Testis (tissue), 2 donors: ENCODE measurements at regions not wholly inside any gene's neighbourhood (a gene's known extent, or its start where the extent isn't known, plus 50 kb on each side); places are given as distances from the start of the nearest gene placed in this dataset.

Source experiments
- DNase-seq: peaks from one replicate; pipeline ENCODE4 v3.0.0-alpha.2; 2019
- H3K27ac ChIP-seq, 2 donors: fragments of 200-600 bp; sonication (generic); one replicate each; pipeline ENCODE4 v1.5.1; 2019
- H3K27me3 ChIP-seq: fragments of 200-600 bp; sonication (generic); one replicate; pipeline ENCODE4 v1.5.1; 2019
- H3K36me3 ChIP-seq: fragments of 200-600 bp; sonication (generic); one replicate; pipeline ENCODE4 v1.5.1; 2017; ENCODE audit warnings: low read depth; ENCODE audit errors: missing control alignments
- H3K4me1 ChIP-seq: fragments of 200-600 bp; sonication (generic); one replicate; pipeline ENCODE4 v1.5.1; 2019
- H3K4me3 ChIP-seq, 2 donors: fragments of 200-600 bp; sonication (generic); one replicate each; pipeline ENCODE4 v1.5.1; 2017 to 2019
- H3K9me3 ChIP-seq: fragments of 200-600 bp; sonication (generic); one replicate; pipeline ENCODE4 v1.5.1; 2017
- CTCF ChIP-seq, 3 experiments: fragments of 450-650 bp in 2 of 3; fragments of 200-600 bp in 1 of 3; sonication (generic) in 1 of 3; IDR thresholded peaks; one replicate each; pipeline ENCODE4 v1.5.1; 2016 to 2019; ENCODE audit warnings: antibody characterized with exemption in 3 of 3, mild to moderate bottlenecking in 2 of 3, moderate library complexity in 1 of 3
- POLR2A ChIP-seq: fragments of 450-650 bp; IDR thresholded peaks from one replicate; pipeline ENCODE4 v1.6.1; 2017; ENCODE audit warnings: antibody characterized with exemption, mild to moderate bottlenecking, moderate library complexity
- WGBS, 2 donors: methylation state at CpG; one replicate each; pipeline ENCODE4 v1.1.5; 2018; 5-methylcytosine and 5-hydroxymethylcytosine counted together
- intact Hi-C: fragments of 100-400 bp; cut with DNase I; formaldehyde crosslinking; loops from one replicate; pipeline ENCODE4 v1.15.1; 2023; ENCODE audit warnings: low total_unique reads

GRCh38 chr6:119461187-119461586 lies 111.6 kb upstream of the MAN1A1 start:
- no peaks in the 10 kb centered on the region for H3K9me3 ChIP-seq
- H3K36me3 ChIP-seq, result no peaks in the 10 kb centered on the region
- intact Hi-C loops, result no loop called here
- DNase-seq, result no peak
- H3K4me1 ChIP-seq, result no peaks in the 10 kb centered on the region
- 63 to 80% methylated on average over 1 of the region's 1 CpG for WGBS, 2 donors
- H3K27me3 ChIP-seq, result no peaks in the 10 kb centered on the region
- H3K27ac ChIP-seq, result no peak overlapping the region
- no peak overlapping the region for H3K4me3 ChIP-seq
- TF ChIP-seq CTCF (IDR thresholded peaks at IDR 0.05) (no peak), POLR2A (no peak)

DNA sequence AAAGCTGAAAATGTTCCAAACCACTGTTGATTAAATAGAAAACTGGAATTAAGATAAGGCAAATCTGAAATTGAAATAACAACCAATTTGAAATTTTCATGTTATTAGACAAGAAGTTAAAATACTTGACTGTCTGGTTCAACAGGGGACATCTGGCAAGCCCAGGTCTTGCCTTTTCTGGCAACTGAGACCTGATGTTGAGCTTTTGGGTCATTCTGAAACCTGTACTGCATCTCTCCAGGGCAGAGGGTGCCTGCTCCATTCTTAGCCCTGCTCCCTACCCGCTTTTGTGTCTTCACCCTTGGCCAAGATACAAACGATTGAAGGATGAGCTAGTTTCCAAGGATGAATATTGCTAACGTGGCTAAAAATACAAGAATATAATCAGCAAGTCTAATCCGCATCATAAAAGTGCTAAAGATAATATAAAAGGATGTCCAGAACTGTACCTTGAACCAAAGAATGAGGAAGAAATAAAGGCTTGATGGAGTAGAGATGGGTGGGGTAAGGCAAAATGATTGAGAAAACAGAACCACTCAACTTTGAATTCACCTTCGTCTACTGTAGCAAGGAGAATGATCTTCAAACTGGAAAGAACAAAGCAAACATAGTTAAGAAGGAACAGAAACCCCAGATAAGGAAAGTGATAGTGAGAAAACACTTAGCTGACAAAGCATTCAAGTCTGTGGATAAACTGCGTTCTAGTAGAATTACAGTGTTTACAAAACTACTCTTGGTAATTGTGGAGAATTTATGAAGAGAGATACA lies 109.8 kb upstream of the MAN1A1 start:
- 84 to 87% methylated on average over 6 of the region's 6 CpGs for WGBS, 2 donors
- no peaks in the 10 kb centered on the region for H3K27me3 ChIP-seq
- H3K27ac ChIP-seq, result no peak overlapping the region
- no peaks in the 10 kb centered on the region for H3K9me3 ChIP-seq
- no peak for DNase-seq
- H3K4me3 ChIP-seq, result no peak overlapping the region
- no peaks in the 10 kb centered on the region for H3K36me3 ChIP-seq
- no peaks in the 10 kb centered on the region for H3K4me1 ChIP-seq
- TF ChIP-seq CTCF (IDR thresholded peaks at IDR 0.05), result no peak
- TF ChIP-seq POLR2A, result no peak
- intact Hi-C loops, result no loop called here

- 67 to 69% methylated on average over 2 of the region's 2 CpGs for WGBS, 2 donors
- H3K4me1 ChIP-seq, result no peaks in the 10 kb centered on the region
- TF ChIP-seq CTCF (IDR thresholded peaks at IDR 0.05), result no peak
- TF ChIP-seq POLR2A, result no peak
- H3K9me3 ChIP-seq, result no peaks in the 10 kb centered on the region
- no peaks in the 10 kb centered on the region for H3K27me3 ChIP-seq
- no peak overlapping the region for H3K4me3 ChIP-seq
- H3K27ac ChIP-seq, result no peak overlapping the region
- DNase-seq, result peak; percentile 24
- H3K36me3 ChIP-seq, result no peaks in the 10 kb centered on the region
- intact Hi-C loops, result no loop called here
Observed at GRCh38 chr6:119454714-119455113, 105.2 kb upstream of the MAN1A1 start.

- H3K4me3 ChIP-seq, result no peak overlapping the region
- WGBS, 2 donors, result 78 to 83% methylated on average over 6 of the region's 6 CpGs
Observed at GRCh38 chr6:119453242-119454200, 104.0 kb upstream of the MAN1A1 start.

More at GRCh38 chr6:119453242-119454200, 104.0 kb upstream of the MAN1A1 start:
- no peaks in the 10 kb centered on the region for H3K36me3 ChIP-seq
- no peaks in the 10 kb centered on the region for H3K9me3 ChIP-seq
- TF ChIP-seq CTCF (IDR thresholded peaks at IDR 0.05) (no peak), POLR2A (no peak)
- H3K4me1 ChIP-seq, result no peaks in the 10 kb centered on the region
- H3K27me3 ChIP-seq, result no peaks in the 10 kb centered on the region
- intact Hi-C loops, result no loop called here
- H3K27ac ChIP-seq, result no peak overlapping the region
- no peak for DNase-seq
